ENCODE measurements at regions not wholly inside any gene's neighbourhood (a gene's known extent, or its start where the extent isn't known, plus 50 kb on each side); places are given as distances from the start of the nearest gene placed in this dataset. TPM values are rescaled to one million over a fixed set of nuclear protein-coding genes. Genes with fewer than 3 reads are reported as not detected.

GRCh38 chr3:71843071-71843470, 58.1 kb upstream of the PROK2 start:
- WGBS, 2 donors (ENCODE audit: extremely low coverage in 2 of 2, insufficient read length in 2 of 2, insufficient replicate concordance in 1 of 2) = no CpG with 5 or more reads among the region's 6 CpGs
- no peak overlapping the region for H4K8ac ChIP-seq (ENCODE audit: low read depth, low read length)

GRCh38 chr3:71838406-71838805, 53.5 kb upstream of the PROK2 start:
- Histone ChIP-seq H2BK120ac (ENCODE audit: low read depth, low read length) (no peak overlapping the region), H3K9ac (ENCODE audit: low read depth, low read length, poor library complexity) (no peak overlapping the region), H3K27me3 (ENCODE audit: control insufficient read depth in 3 of 3, insufficient read depth in 3 of 3, low read depth in 1 of 3, low read length in 3 of 3) (no peaks in the 10 kb centered on the region), H4K91ac (ENCODE audit: low read depth, low read length, poor library complexity) (no peak overlapping the region), H2AK5ac (ENCODE audit: low read depth, low read length) (no peak overlapping the region), H3K4ac (ENCODE audit: low read length) (no peak overlapping the region), H3K4me2 (ENCODE audit: insufficient read depth, low read length, poor library complexity, severe bottlenecking) (no peak overlapping the region), H3K36me3 (replicated peaks in 1 of 2; ENCODE audit: control insufficient read depth in 2 of 2, insufficient read depth in 2 of 2, low read length in 2 of 2) (no peaks in the 10 kb centered on the region), H3K14ac (ENCODE audit: low read length) (no peak overlapping the region), H3K4me1 (ENCODE audit: control insufficient read depth in 2 of 2, insufficient read depth in 1 of 2, low read depth in 1 of 2, low read length in 2 of 2) (no peaks in the 10 kb centered on the region), H3K23ac (ENCODE audit: low read depth, low read length, poor library complexity) (no peak overlapping the region), H2BK15ac (ENCODE audit: low read length) (no peak overlapping the region), H2BK5ac (ENCODE audit: low read length) (no peak overlapping the region), H3K79me1 (ENCODE audit: low read depth, low read length) (no peaks in the 10 kb centered on the region), H2BK12ac (ENCODE audit: low read length) (no peak overlapping the region), H3K9me3 (replicated peaks in 1 of 2; ENCODE audit: control insufficient read depth in 2 of 2, insufficient read depth in 1 of 2, low read depth in 1 of 2, low read length in 2 of 2) (no peaks in the 10 kb centered on the region), H2AFZ (ENCODE audit: low read length) (no peak overlapping the region), H4K8ac (ENCODE audit: low read depth, low read length) (no peak overlapping the region), H3K18ac (ENCODE audit: low read length) (no peak overlapping the region), H3K27ac (replicated peaks; ENCODE audit: low read length) (no peak overlapping the region), H3K4me3 (ENCODE audit: low read length in 2 of 2) (no peak overlapping the region)
- DNase-seq (ENCODE audit: low spot score) = no peak
- WGBS, 2 donors (ENCODE audit: extremely low coverage in 2 of 2, insufficient read length in 2 of 2, insufficient replicate concordance in 1 of 2) = no CpG with 5 or more reads among the region's 1 CpG

More at GRCh38 chr3:71843071-71843470, 58.1 kb upstream of the PROK2 start:
- no peak overlapping the region for H2AK5ac ChIP-seq (ENCODE audit: low read depth, low read length)
- H2BK12ac ChIP-seq (ENCODE audit: low read length) = no peak overlapping the region
- no peak overlapping the region for H3K27ac ChIP-seq (replicated peaks; ENCODE audit: low read length)
- H3K36me3 ChIP-seq (replicated peaks in 1 of 2; ENCODE audit: control insufficient read depth in 2 of 2, insufficient read depth in 2 of 2, low read length in 2 of 2) = no peaks in the 10 kb centered on the region
- no peaks in the 10 kb centered on the region for H3K79me1 ChIP-seq (ENCODE audit: low read depth, low read length)
- no peak overlapping the region for H4K91ac ChIP-seq (ENCODE audit: low read depth, low read length, poor library complexity)
- H2AFZ ChIP-seq (ENCODE audit: low read length) = no peak overlapping the region
- no peaks in the 10 kb centered on the region for H3K27me3 ChIP-seq (ENCODE audit: control insufficient read depth in 3 of 3, insufficient read depth in 3 of 3, low read depth in 1 of 3, low read length in 3 of 3)
- H3K9me3 ChIP-seq (replicated peaks in 1 of 2; ENCODE audit: control insufficient read depth in 2 of 2, insufficient read depth in 1 of 2, low read depth in 1 of 2, low read length in 2 of 2) = no peaks in the 10 kb centered on the region
- H3K23ac ChIP-seq (ENCODE audit: low read depth, low read length, poor library complexity) = no peak overlapping the region
- no peak overlapping the region for H2BK120ac ChIP-seq (ENCODE audit: low read depth, low read length)
- no peak overlapping the region for H3K4ac ChIP-seq (ENCODE audit: low read length)
- H2BK5ac ChIP-seq (ENCODE audit: low read length) = no peak overlapping the region
- DNase-seq (ENCODE audit: low spot score) = no peak
- H3K4me2 ChIP-seq (ENCODE audit: insufficient read depth, low read length, poor library complexity, severe bottlenecking) = no peak overlapping the region
- H3K4me1 ChIP-seq (ENCODE audit: control insufficient read depth in 2 of 2, insufficient read depth in 1 of 2, low read depth in 1 of 2, low read length in 2 of 2) = no peaks in the 10 kb centered on the region
- H2BK15ac ChIP-seq (ENCODE audit: low read length) = no peak overlapping the region
- H3K9ac ChIP-seq (ENCODE audit: low read depth, low read length, poor library complexity) = no peak overlapping the region
- H3K4me3 ChIP-seq (ENCODE audit: low read length in 2 of 2) = no peak overlapping the region
- H3K14ac ChIP-seq (ENCODE audit: low read length) = no peak overlapping the region
- H3K18ac ChIP-seq (ENCODE audit: low read length) = no peak overlapping the region

Small RNA genes in the stretch of these regions (small RNA-seq; reads per million reads assigned to genes)
- gene AC104435.1 (ENCODE audit: insufficient read depth) (not detected), gene AC105265.1 (ENCODE audit: insufficient read depth) (not detected), gene RNA5SP136 (ENCODE audit: insufficient read depth) (not detected), gene RNU1-62P (ENCODE audit: insufficient read depth) (not detected), gene UBE2Q2P9 (ENCODE audit: insufficient read depth) (not detected)

Data from neuronal stem cell (in vitro differentiated cells).